Keratinocyte (primary cell): ENCODE measurements at regions not wholly inside any gene's neighbourhood (a gene's known extent, or its start where the extent isn't known, plus 50 kb on each side); places are given as distances from the start of the nearest gene placed in this dataset.

Source experiments
- DNase-seq: peaks from one replicate; pipeline ENCODE4 v3.0.0-alpha.2; 2011; ENCODE audit warnings: low read depth, missing footprints, low spot score
- FAIRE-seq: peaks from 2 replicates; lab custom pipeline; 2011; peaks lifted over from hg19 to GRCh38; lab: Jason Lieb, UNC
- H2AFZ ChIP-seq: 2 replicates; pipeline ENCODE4 v1.6.0; 2012; ENCODE audit warnings: low read length, control low read depth, inconsistent platforms; ENCODE audit not compliant: control insufficient read depth
- H3K27ac ChIP-seq: 2 replicates; pipeline ENCODE4 v1.5.1; 2011; ENCODE audit warnings: low read length; ENCODE audit not compliant: control insufficient read depth, insufficient read depth
- H3K27me3 ChIP-seq: 3 replicates; pipeline ENCODE4 v1.6.0; 2011; ENCODE audit warnings: low read length; ENCODE audit not compliant: control insufficient read depth, insufficient read depth; ENCODE audit errors: extremely low read depth
- H3K36me3 ChIP-seq, 2 experiments: 2 replicates in 1 of 2; 3 replicates in 1 of 2; pipeline ENCODE4 v1.5.1; 2011; ENCODE audit warnings: low read length in 2 of 2, mild to moderate bottlenecking in 1 of 2; ENCODE audit not compliant: control insufficient read depth in 2 of 2, insufficient read depth in 2 of 2; ENCODE audit errors: extremely low read depth in 1 of 2
- H3K4me1 ChIP-seq: 3 replicates; pipeline ENCODE4 v1.5.1; 2011; ENCODE audit warnings: low read length; ENCODE audit not compliant: control insufficient read depth, insufficient read depth; ENCODE audit errors: extremely low read depth
- H3K4me2 ChIP-seq: 3 replicates; pipeline ENCODE4 v1.6.0; 2011; ENCODE audit warnings: low read depth, low read length; ENCODE audit not compliant: control insufficient read depth, insufficient read depth; ENCODE audit errors: extremely low read depth
- H3K4me3 ChIP-seq, 3 experiments: fragments of 200-600 bp in 1 of 3; sonication (generic) in 1 of 3; 2 replicates in 2 of 3; 3 replicates in 1 of 3; pipeline ENCODE4 v1.5.1; 2011 to 2016; ENCODE audit warnings: low read length in 3 of 3, mild to moderate bottlenecking in 3 of 3, control low read depth in 2 of 3, inconsistent platforms in 1 of 3, low read depth in 1 of 3, mixed read lengths in 1 of 3, mixed run types in 1 of 3, moderate library complexity in 1 of 3; ENCODE audit not compliant: control insufficient read depth in 2 of 3, insufficient read depth in 2 of 3; ENCODE audit errors: extremely low read depth in 1 of 3
- H3K79me2 ChIP-seq: 2 replicates; pipeline ENCODE4 v1.6.0; 2012; ENCODE audit warnings: low read length; ENCODE audit not compliant: control insufficient read depth, insufficient read depth
- H3K9ac ChIP-seq: 3 replicates; pipeline ENCODE4 v1.6.0; 2011; ENCODE audit warnings: low read length; ENCODE audit not compliant: control insufficient read depth, insufficient read depth; ENCODE audit errors: extremely low read depth
- H3K9me1 ChIP-seq: 3 replicates; pipeline ENCODE4 v1.6.0; 2011; ENCODE audit warnings: low read length; ENCODE audit not compliant: control insufficient read depth, insufficient read depth; ENCODE audit errors: extremely low read depth
- H3K9me3 ChIP-seq: 2 replicates; pipeline ENCODE4 v1.5.1; 2012; ENCODE audit warnings: low read depth, low read length; ENCODE audit not compliant: control insufficient read depth
- H4K20me1 ChIP-seq: 3 replicates; pipeline ENCODE4 v1.6.0; 2011; ENCODE audit warnings: low read length; ENCODE audit not compliant: control insufficient read depth, insufficient read depth; ENCODE audit errors: extremely low read depth
- CTCF ChIP-seq, 3 experiments: IDR thresholded peaks in 1 of 3; conservative IDR thresholded peaks in 1 of 3; optimal IDR thresholded peaks in 1 of 3; 2 replicates in 2 of 3; 3 replicates in 1 of 3; pipeline versions ENCODE3 to v1.5.1; 2011; ENCODE audit warnings: low read length in 3 of 3, mild to moderate bottlenecking in 3 of 3, moderate library complexity in 2 of 3, control low read depth in 1 of 3, inconsistent platforms in 1 of 3; ENCODE audit not compliant: insufficient read depth in 2 of 3; ENCODE audit errors: extremely low read depth in 1 of 3
- EZH2 ChIP-seq: IDR thresholded peaks from one replicate; pipeline ENCODE4 v1.6.1; 2012; ENCODE audit warnings: inconsistent platforms, mild to moderate bottlenecking, low read length, moderate library complexity
- dilution Hi-C: fragments of 300-500 bp; cut with MboI; formaldehyde crosslinking; loops from one replicate; pipeline ENCODE4 v1.7.0; 2020; ENCODE audit warnings: low sequenced_read_pairs; ENCODE audit not compliant: extremely low pct_ligation_motif_present

GRCh38 chr4:125719987-125720386, 405.2 kb downstream of the FAT4 start:
- no peak for TF ChIP-seq EZH2
- TF ChIP-seq CTCF (optimal IDR thresholded peaks at IDR 0.05 in 1 of 3, IDR thresholded peaks at IDR 0.05 in 1 of 3, conservative IDR thresholded peaks at IDR 0.05 in 1 of 3; ENCODE audit: extremely low read depth in 1 of 3, insufficient read depth in 2 of 3, low read length in 3 of 3) = no peak
- Histone ChIP-seq H3K4me3 (no peak overlapping the region), H3K9me3 (no peaks in the 10 kb centered on the region), H2AFZ (no peak overlapping the region), H3K27me3 (no peaks in the 10 kb centered on the region), H3K9ac (no peak overlapping the region), H3K9me1 (no peaks in the 10 kb centered on the region), H3K79me2 (no peaks in the 10 kb centered on the region), H4K20me1 (no peaks in the 10 kb centered on the region), H3K27ac (no peak overlapping the region), H3K4me1 (no peaks in the 10 kb centered on the region), H3K36me3 (no peaks in the 10 kb centered on the region), H3K4me2 (no peak overlapping the region)
- dilution Hi-C loops = no loop called here
- FAIRE-seq = no peak
- DNase-seq = no peak

- Histone ChIP-seq H3K9me3 (no peaks in the 10 kb centered on the region), H3K4me1 (no peaks in the 10 kb centered on the region), H3K4me2 (no peak overlapping the region), H3K36me3 (no peaks in the 10 kb centered on the region), H3K79me2 (no peaks in the 10 kb centered on the region), H2AFZ (no peak overlapping the region), H3K9ac (no peak overlapping the region), H4K20me1 (no peaks in the 10 kb centered on the region), H3K27me3 (no peaks in the 10 kb centered on the region), H3K9me1 (no peaks in the 10 kb centered on the region), H3K27ac (no peak overlapping the region), H3K4me3 (no peak overlapping the region)
- dilution Hi-C loops = no loop called here
- DNase-seq (no peak), FAIRE-seq (no peak)
- TF ChIP-seq EZH2 = no peak
- no peak for TF ChIP-seq CTCF (optimal IDR thresholded peaks at IDR 0.05 in 1 of 3, IDR thresholded peaks at IDR 0.05 in 1 of 3, conservative IDR thresholded peaks at IDR 0.05 in 1 of 3; ENCODE audit: extremely low read depth in 1 of 3, insufficient read depth in 2 of 3, low read length in 3 of 3)
Measured at GRCh38 chr4:125722009-125722408, 407.3 kb downstream of the FAT4 start.
